ENCODE measurements at regions not wholly inside any gene's neighbourhood (a gene's known extent, or its start where the extent isn't known, plus 50 kb on each side); places are given as distances from the start of the nearest gene placed in this dataset.

DNA sequence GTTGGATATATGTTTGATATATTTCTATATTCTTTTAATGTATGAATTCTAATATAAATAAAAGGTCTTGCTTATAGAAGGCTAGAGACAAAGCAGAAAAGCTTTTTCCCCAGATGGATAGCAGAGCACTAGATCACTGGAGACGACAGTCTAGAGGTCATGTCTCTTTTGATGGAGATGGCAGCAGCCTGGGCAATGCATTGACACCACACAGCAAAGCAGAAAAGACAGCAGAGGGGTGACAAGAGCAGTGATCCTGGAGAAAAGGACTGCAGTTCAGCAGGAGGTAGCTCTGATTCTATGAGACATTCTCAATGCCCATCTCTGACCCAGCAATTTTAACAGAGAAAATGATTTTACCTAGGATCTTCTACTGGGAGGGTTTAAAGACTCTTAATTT lies 210.6 kb downstream of the DTHD1 start:
- Histone ChIP-seq H3K9me3 (replicated peaks; ENCODE audit: control insufficient read depth, low read depth, low read length) (no peaks in the 10 kb centered on the region), H3K36me3 (ENCODE audit: control insufficient read depth, insufficient read depth, low read length) (no peaks in the 10 kb centered on the region), H3K27ac (ENCODE audit: low read length) (no peak overlapping the region), H3K27me3 (ENCODE audit: control insufficient read depth, insufficient read depth, low read length) (no peaks in the 10 kb centered on the region), H3K4me3 (ENCODE audit: low read length) (no peak overlapping the region), H3K4me1 (ENCODE audit: control insufficient read depth, insufficient read depth, low read length) (peaks cover 2% of the 10 kb centered on the region)
- no peak for DNase-seq
- 70% methylated on average over 1 of the region's 1 CpG for WGBS (ENCODE audit: insufficient coverage)

- no peak for DNase-seq
- Histone ChIP-seq H3K36me3 (ENCODE audit: control insufficient read depth, insufficient read depth, low read length) (no peaks in the 10 kb centered on the region), H3K27me3 (ENCODE audit: control insufficient read depth, insufficient read depth, low read length) (no peaks in the 10 kb centered on the region), H3K4me3 (ENCODE audit: low read length) (no peak overlapping the region), H3K9me3 (replicated peaks; ENCODE audit: control insufficient read depth, low read depth, low read length) (no peaks in the 10 kb centered on the region), H3K4me1 (ENCODE audit: control insufficient read depth, insufficient read depth, low read length) (peaks cover 2% of the 10 kb centered on the region), H3K27ac (ENCODE audit: low read length) (no peak overlapping the region)
- no CpG with 5 or more reads among the region's 1 CpG for WGBS (ENCODE audit: insufficient coverage)
Measured at GRCh38 chr4:36492590-36492989, 211.2 kb downstream of the DTHD1 start.

- no peak overlapping the region for H3K4me3 ChIP-seq (ENCODE audit: low read length)
- WGBS (ENCODE audit: insufficient coverage) = no CpG with 5 or more reads among the region's 1 CpG
- H3K27me3 ChIP-seq (ENCODE audit: control insufficient read depth, insufficient read depth, low read length) = no peaks in the 10 kb centered on the region
- H3K27ac ChIP-seq (ENCODE audit: low read length) = no peak overlapping the region
- DNase-seq = no peak
- no peaks in the 10 kb centered on the region for H3K36me3 ChIP-seq (ENCODE audit: control insufficient read depth, insufficient read depth, low read length)
- H3K4me1 ChIP-seq (ENCODE audit: control insufficient read depth, insufficient read depth, low read length) = peaks cover 2% of the 10 kb centered on the region
- H3K9me3 ChIP-seq (replicated peaks; ENCODE audit: control insufficient read depth, low read depth, low read length) = no peaks in the 10 kb centered on the region
Measured at GRCh38 chr4:36493251-36493650, 211.8 kb downstream of the DTHD1 start.

- DNase-seq = no peak
- no peak overlapping the region for H3K27ac ChIP-seq (ENCODE audit: low read length)
- no peaks in the 10 kb centered on the region for H3K9me3 ChIP-seq (replicated peaks; ENCODE audit: control insufficient read depth, low read depth, low read length)
- no peak overlapping the region for H3K4me3 ChIP-seq (ENCODE audit: low read length)
- H3K27me3 ChIP-seq (ENCODE audit: control insufficient read depth, insufficient read depth, low read length) = no peaks in the 10 kb centered on the region
- H3K4me1 ChIP-seq (ENCODE audit: control insufficient read depth, insufficient read depth, low read length) = peaks cover 1% of the 10 kb centered on the region
- no CpG with 5 or more reads among the region's 2 CpGs for WGBS (ENCODE audit: insufficient coverage)
- H3K36me3 ChIP-seq (ENCODE audit: control insufficient read depth, insufficient read depth, low read length) = no peaks in the 10 kb centered on the region
Measured at GRCh38 chr4:36494016-36494415, 212.6 kb downstream of the DTHD1 start.

DNA sequence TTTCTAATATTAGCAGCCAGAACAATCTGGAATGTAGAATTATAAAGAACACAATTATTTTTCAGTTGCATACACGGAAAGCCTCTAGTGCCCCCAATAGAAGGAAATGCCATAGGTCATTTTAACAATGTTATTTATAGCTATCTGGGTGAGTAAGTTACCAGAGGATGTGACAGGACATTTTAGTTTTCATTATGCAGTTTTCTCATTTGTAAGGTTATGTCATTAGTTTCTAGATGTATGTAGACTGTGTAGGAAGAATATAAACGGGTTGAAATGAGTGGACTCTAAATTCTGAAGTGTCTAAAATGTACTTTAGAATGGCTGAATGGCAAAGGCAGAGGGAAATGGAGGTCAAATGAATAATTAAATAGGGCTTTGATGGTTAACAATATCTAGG lies 213.3 kb downstream of the DTHD1 start:
- H3K27me3 ChIP-seq (ENCODE audit: control insufficient read depth, insufficient read depth, low read length) = no peaks in the 10 kb centered on the region
- WGBS (ENCODE audit: insufficient coverage) = 67% methylated on average over 1 of the region's 2 CpGs
- no peak for DNase-seq
- no peak overlapping the region for H3K27ac ChIP-seq (ENCODE audit: low read length)
- no peaks in the 10 kb centered on the region for H3K9me3 ChIP-seq (replicated peaks; ENCODE audit: control insufficient read depth, low read depth, low read length)
- no peaks in the 10 kb centered on the region for H3K36me3 ChIP-seq (ENCODE audit: control insufficient read depth, insufficient read depth, low read length)
- no peaks in the 10 kb centered on the region for H3K4me1 ChIP-seq (ENCODE audit: control insufficient read depth, insufficient read depth, low read length)
- no peak overlapping the region for H3K4me3 ChIP-seq (ENCODE audit: low read length)

DNA sequence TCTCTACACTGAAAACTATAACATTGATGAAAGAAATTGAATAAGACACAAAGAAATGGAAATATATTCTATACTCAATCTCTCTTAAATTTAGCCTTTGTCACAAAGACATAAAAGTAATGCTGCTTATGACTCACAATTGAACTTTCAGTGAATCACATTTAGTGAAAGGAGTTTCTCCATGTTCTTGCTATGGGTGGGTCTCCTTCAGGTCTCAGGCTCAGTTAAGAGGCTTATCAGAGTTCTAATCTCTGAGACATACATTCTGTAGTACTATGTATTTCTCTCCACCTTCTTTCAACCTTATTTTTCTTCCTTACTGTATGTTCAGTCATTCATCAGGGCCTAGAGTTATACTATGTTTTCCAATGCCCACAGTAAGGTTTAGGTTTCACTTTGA lies 220.9 kb downstream of the DTHD1 start:
- no peak for DNase-seq
- H3K36me3 ChIP-seq (ENCODE audit: control insufficient read depth, insufficient read depth, low read length) = no peaks in the 10 kb centered on the region
- H3K4me1 ChIP-seq (ENCODE audit: control insufficient read depth, insufficient read depth, low read length) = no peaks in the 10 kb centered on the region
- H3K9me3 ChIP-seq (replicated peaks; ENCODE audit: control insufficient read depth, low read depth, low read length) = no peaks in the 10 kb centered on the region
- H3K27me3 ChIP-seq (ENCODE audit: control insufficient read depth, insufficient read depth, low read length) = no peaks in the 10 kb centered on the region
- H3K27ac ChIP-seq (ENCODE audit: low read length) = no peak overlapping the region
- H3K4me3 ChIP-seq (ENCODE audit: low read length) = no peak overlapping the region

DNA sequence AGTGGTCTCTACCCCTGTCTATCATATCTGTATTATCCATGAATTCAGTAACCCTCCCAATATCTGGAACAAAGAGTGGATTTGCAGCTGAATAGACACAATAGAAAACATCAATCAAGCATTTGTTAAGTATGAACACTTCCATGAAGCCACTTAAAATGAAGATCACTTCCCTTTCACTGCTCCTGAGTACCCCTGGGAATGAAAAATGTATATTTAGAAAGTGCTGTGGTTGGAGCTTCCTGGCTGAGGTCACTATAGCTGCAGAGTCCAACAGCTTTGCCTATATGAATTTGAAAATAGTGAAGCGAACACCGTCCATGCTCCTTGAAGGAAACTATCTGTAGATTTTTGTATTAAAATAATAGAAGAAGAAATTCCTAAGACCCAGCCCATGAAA lies 227.0 kb downstream of the DTHD1 start:
- no peak overlapping the region for H3K4me3 ChIP-seq (ENCODE audit: low read length)
- no peaks in the 10 kb centered on the region for H3K27me3 ChIP-seq (ENCODE audit: control insufficient read depth, insufficient read depth, low read length)
- H3K9me3 ChIP-seq (replicated peaks; ENCODE audit: control insufficient read depth, low read depth, low read length) = no peaks in the 10 kb centered on the region
- no peak overlapping the region for H3K27ac ChIP-seq (ENCODE audit: low read length)
- DNase-seq = peak; percentile 14
- WGBS (ENCODE audit: insufficient coverage) = no CpG with 5 or more reads among the region's 2 CpGs
- no peaks in the 10 kb centered on the region for H3K4me1 ChIP-seq (ENCODE audit: control insufficient read depth, insufficient read depth, low read length)
- H3K36me3 ChIP-seq (ENCODE audit: control insufficient read depth, insufficient read depth, low read length) = no peaks in the 10 kb centered on the region

GRCh38 chr4:36509845-36510244 lies 228.4 kb downstream of the DTHD1 start:
- Histone ChIP-seq H3K9me3 (replicated peaks; ENCODE audit: control insufficient read depth, low read depth, low read length) (no peaks in the 10 kb centered on the region), H3K4me3 (ENCODE audit: low read length) (no peak overlapping the region), H3K27ac (ENCODE audit: low read length) (no peak overlapping the region), H3K36me3 (ENCODE audit: control insufficient read depth, insufficient read depth, low read length) (no peaks in the 10 kb centered on the region), H3K4me1 (ENCODE audit: control insufficient read depth, insufficient read depth, low read length) (no peaks in the 10 kb centered on the region), H3K27me3 (ENCODE audit: control insufficient read depth, insufficient read depth, low read length) (no peaks in the 10 kb centered on the region)
- no peak for DNase-seq
- WGBS (ENCODE audit: insufficient coverage) = no CpG with 5 or more reads among the region's 3 CpGs

DNA sequence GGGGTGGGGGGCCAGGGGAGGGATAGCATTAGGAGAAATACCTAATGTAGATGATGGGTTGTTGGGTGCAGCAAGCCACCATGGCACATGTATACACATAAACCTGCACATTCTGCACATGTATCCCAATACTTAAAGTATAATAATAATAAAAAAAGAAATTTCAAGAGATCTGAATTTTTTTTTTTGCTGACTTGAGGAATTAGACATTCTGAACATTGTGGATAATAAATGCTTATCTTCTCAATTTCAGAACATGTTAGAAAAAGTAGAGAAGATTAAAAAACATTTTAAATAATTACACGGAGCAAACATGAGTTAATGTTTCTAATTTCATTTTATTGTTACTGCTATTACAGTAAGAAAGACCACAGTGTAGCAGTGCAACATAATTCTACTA lies 230.4 kb downstream of the DTHD1 start:
- no CpG with 5 or more reads among the region's 1 CpG for WGBS (ENCODE audit: insufficient coverage)

DNA sequence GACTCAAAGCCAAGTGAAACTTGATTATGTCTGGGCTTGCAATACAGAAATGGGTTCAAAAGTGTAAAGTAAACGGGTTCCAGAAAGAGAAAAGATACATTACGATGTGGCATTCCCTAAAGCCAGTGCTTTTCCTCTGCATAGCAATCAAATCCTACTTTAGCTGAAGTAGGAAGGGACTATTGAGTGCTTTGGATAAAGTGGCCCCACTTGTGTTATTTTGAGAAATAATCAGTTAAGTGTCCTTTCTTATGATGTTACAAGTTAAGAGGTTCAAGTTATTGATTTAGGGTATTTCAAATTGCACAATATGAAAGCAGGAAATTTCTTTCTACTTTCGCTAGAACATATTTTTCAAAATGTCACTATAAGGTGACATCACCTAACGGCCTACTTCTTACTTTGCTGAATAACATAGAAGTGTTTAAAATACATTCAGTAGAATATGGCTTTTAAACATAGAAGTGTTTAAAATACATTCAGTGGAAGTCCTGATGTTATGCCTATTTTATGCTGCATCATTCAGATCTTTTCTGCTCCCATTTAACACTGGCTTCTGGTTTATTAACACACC lies 235.2 kb downstream of the DTHD1 start:
- no peak for DNase-seq
- H3K36me3 ChIP-seq (ENCODE audit: control insufficient read depth, insufficient read depth, low read length) = no peaks in the 10 kb centered on the region

More for the DNA sequence above, 230.4 kb downstream of the DTHD1 start:
- Histone ChIP-seq H3K4me1 (ENCODE audit: control insufficient read depth, insufficient read depth, low read length) (no peaks in the 10 kb centered on the region), H3K36me3 (ENCODE audit: control insufficient read depth, insufficient read depth, low read length) (no peaks in the 10 kb centered on the region), H3K27ac (ENCODE audit: low read length) (no peak overlapping the region), H3K4me3 (ENCODE audit: low read length) (no peak overlapping the region), H3K9me3 (replicated peaks; ENCODE audit: control insufficient read depth, low read depth, low read length) (no peaks in the 10 kb centered on the region), H3K27me3 (ENCODE audit: control insufficient read depth, insufficient read depth, low read length) (no peaks in the 10 kb centered on the region)
- no peak for DNase-seq

GRCh38 chr4:36523182-36523581 lies 241.8 kb downstream of the DTHD1 start:
- no peak overlapping the region for H3K27ac ChIP-seq (ENCODE audit: low read length)
- no peak for DNase-seq
- no peaks in the 10 kb centered on the region for H3K27me3 ChIP-seq (ENCODE audit: control insufficient read depth, insufficient read depth, low read length)

More for the DNA sequence above, 235.2 kb downstream of the DTHD1 start:
- Histone ChIP-seq H3K9me3 (replicated peaks; ENCODE audit: control insufficient read depth, low read depth, low read length) (no peaks in the 10 kb centered on the region), H3K4me3 (ENCODE audit: low read length) (no peak overlapping the region), H3K4me1 (ENCODE audit: control insufficient read depth, insufficient read depth, low read length) (no peaks in the 10 kb centered on the region), H3K27me3 (ENCODE audit: control insufficient read depth, insufficient read depth, low read length) (no peaks in the 10 kb centered on the region), H3K27ac (ENCODE audit: low read length) (no peak overlapping the region)
- WGBS (ENCODE audit: insufficient coverage) = no CpG with 5 or more reads among the region's 4 CpGs

More at GRCh38 chr4:36523182-36523581, 241.8 kb downstream of the DTHD1 start:
- Histone ChIP-seq H3K36me3 (ENCODE audit: control insufficient read depth, insufficient read depth, low read length) (no peaks in the 10 kb centered on the region), H3K9me3 (replicated peaks; ENCODE audit: control insufficient read depth, low read depth, low read length) (peaks cover 5% of the 10 kb centered on the region), H3K4me1 (ENCODE audit: control insufficient read depth, insufficient read depth, low read length) (no peaks in the 10 kb centered on the region), H3K4me3 (ENCODE audit: low read length) (no peak overlapping the region)
